ENCODE measurements at regions not wholly inside any gene's neighbourhood (a gene's known extent, or its start where the extent isn't known, plus 50 kb on each side); places are given as distances from the start of the nearest gene placed in this dataset.

DNA sequence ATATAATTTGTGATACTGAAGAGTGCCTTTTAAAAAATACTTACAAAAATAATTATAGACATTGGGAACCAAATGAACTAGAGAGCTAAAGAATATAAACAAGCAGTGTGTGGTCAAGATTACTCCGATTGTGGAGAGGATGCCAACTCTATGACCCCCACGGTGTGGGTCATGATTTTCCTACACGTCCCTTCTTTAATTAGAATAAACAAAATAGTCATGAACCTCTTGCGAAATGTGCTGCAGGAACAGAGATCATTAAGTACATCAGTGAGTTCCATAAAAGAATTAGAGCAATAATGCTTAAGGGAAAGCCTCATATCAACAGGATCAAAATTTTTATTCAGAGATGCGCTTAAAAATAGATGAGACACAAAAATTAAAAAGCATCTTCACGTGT lies 476.6 kb upstream of the ROBO1 start:
- DNase-seq (ENCODE audit: missing footprints) (no peak), ATAC-seq (no peak)
- intact Hi-C loops (cut with DNase I): no loop called here

DNA sequence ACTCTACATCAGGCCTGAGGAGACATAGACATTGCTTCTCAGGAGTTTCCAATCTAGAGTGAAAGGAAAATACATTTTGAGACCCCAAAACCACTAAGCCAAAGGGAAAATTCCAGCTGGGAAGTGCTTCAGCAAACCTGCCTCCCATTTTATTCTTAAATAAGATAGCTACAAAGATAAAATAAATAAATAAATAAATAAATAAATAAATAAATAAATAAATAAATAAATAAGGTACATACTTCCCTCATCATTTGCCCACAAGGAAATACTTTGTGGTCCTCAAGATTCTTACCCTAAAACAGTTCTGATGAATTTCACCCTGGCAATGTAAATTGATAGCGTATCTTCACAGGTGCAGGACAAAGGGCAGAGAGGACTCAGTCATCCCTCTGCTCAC lies 474.0 kb upstream of the ROBO1 start:
- no peak for ATAC-seq
- no peak for DNase-seq (ENCODE audit: missing footprints)
- intact Hi-C loops (cut with DNase I): no loop called here

DNA sequence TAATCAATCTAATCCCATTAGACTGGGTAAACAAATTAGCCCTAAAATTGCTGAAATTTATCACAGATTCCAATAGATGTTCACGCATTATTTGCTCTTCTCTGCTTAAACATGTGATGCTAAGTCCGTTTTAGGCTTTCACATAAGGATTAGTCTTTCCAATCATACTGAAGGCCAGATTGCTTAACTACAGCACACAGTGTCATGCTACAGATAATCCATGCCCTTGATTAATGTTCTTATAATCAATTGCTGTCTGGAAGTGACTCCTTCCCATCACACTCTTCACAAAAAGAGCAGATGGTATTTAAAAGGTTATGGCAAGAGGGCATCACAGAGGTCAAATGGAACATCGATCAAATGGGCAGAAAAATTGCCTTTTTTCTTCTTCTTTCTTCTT lies 471.5 kb upstream of the ROBO1 start:
- ATAC-seq (no peak), DNase-seq (ENCODE audit: missing footprints) (no peak)
- intact Hi-C loops (cut with DNase I): no loop called here

DNA sequence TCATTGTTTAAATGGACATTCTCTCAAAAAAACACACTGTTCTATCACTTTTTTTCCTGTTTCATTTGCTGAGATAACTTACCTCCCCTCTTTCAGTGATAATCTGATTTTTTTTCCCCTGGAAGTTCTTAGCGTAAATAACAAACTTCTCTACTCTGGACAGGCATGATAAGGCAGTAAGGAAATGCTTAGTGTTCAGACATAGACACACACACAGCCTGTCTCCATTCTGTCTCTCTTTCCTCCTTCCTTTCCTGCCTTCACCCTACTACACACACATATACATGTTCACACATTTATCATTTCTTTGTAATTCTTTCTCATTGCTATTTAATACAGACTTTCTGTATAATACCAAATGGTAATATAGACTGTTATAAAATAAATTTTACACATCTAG lies 470.8 kb upstream of the ROBO1 start:
- DNase-seq (ENCODE audit: missing footprints) (no peak), ATAC-seq (no peak)
- intact Hi-C loops (cut with DNase I): no loop called here

DNA sequence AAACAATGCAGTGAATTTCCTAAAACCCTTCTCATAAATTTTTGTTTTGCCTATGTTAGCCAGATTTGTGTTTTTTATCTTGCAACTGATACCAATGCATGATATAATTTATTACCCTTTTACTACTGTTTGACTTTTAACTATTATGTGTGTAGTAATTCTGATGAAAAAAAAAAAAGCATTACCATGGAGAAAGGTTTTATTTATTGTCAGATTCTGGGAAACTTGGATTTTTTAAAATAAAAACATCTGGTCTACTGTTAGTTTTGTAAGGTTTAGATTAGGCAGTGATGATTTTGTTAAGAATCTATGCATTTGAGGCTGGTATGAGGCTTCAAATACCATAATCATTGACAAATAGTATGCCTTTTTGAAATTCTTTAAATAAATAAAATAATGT lies 470.4 kb upstream of the ROBO1 start:
- ATAC-seq: no peak
- intact Hi-C loops (cut with DNase I): no loop called here
- no peak for DNase-seq (ENCODE audit: missing footprints)

DNA sequence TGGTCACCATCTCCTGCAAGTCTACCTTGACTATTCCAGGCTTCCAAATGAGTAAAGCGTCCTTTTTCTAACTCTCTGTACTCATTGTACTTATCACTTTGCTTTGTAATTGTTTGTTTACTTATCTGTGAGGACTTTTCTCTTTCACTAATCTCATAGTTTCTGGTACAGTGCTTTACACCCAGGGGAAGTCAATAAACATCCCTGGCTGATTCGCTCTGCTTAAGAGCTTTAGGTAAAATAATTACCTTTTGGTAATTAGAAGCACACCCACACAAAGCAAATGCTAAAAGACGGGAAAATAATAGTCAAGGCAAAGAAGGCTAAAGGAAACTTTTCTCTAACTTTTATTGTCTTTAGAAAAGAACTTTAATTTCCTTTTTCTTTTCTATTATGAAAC lies 466.9 kb upstream of the ROBO1 start:
- DNase-seq (ENCODE audit: missing footprints) (no peak), ATAC-seq (no peak)
- intact Hi-C loops (cut with DNase I): no loop called here

DNA sequence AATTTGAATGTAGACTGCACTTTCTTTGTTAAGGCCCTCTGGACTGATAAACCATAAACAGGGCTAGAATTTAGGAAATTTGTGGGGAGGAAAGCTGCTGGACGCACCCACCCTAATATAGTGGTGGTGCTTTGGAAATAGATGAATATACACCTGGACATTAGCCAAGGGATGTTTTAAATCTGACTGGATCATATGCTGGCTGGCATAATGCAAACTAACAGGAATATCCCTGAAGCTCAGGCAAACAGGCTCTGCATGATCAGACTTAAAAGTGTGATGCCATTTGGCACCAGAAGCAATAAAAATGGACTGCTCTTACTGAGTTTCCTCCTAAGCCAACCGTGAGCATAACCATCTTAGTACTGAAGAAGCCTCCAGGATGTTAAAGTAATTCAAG lies 465.8 kb upstream of the ROBO1 start:
- ATAC-seq (no peak), DNase-seq (ENCODE audit: missing footprints) (no peak)
- intact Hi-C loops (cut with DNase I): no loop called here

DNA sequence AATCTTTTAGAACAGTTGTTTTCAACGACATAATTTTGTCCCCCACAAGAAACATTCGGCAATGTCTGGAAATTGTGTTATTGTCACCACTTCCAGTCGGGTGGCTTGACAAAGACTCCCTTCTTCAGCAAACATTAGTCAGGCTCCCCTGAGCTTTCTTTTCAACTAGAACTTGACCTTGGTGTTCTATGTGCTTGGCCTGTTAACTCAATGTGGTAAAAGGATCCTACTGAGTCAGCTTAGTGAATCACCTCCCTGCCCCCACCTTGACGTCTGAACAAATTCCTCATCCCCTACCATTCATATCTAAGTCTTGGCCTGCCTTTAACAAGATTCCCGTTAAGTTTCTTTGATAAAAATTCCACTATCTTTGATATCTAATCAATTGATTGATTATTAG lies 465.0 kb upstream of the ROBO1 start:
- intact Hi-C loops (cut with DNase I): no loop called here
- ATAC-seq (no peak), DNase-seq (ENCODE audit: missing footprints) (no peak)

DNA sequence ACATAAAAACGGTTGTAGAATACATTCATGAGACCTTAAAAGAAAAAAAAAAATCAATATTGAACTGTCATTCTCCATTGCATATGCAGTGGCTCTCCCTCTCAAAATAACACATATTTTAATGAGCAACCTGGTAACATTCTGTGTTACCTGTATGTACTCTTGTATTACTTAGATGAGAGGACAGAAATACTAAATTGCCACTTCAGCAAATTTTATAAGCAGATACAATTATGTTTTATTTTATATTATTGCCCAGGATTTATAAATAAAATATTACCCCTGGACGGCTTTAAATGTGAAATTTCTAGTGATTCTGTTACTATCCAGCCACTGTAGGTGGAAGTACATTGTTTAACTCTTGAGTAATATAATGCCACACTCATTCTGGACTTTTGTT lies 463.2 kb upstream of the ROBO1 start:
- DNase-seq (ENCODE audit: missing footprints) (no peak), ATAC-seq (no peak)

DNA sequence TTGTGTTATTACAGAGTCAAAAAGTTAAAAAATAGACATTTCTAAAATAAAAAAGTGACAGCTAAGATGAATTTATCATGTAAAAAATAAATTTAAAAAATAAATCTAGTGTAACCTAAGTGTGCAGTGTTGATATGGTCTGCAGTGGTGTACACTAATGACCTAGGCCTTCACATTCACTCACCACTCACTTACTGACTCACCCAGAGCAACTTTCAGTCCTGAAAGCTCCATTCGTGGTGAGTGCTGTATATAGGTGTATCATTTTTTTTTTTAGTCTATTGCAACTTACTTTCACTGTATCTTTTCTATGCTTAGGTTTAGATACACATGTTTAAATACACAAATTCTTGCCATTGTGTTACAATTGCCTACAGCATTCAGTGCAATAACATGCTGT lies 459.4 kb upstream of the ROBO1 start:
- DNase-seq (ENCODE audit: missing footprints): no peak
- intact Hi-C loops (cut with DNase I): no loop called here

More for the DNA sequence above, 463.2 kb upstream of the ROBO1 start:
- intact Hi-C loops (cut with DNase I): no loop called here

DNA sequence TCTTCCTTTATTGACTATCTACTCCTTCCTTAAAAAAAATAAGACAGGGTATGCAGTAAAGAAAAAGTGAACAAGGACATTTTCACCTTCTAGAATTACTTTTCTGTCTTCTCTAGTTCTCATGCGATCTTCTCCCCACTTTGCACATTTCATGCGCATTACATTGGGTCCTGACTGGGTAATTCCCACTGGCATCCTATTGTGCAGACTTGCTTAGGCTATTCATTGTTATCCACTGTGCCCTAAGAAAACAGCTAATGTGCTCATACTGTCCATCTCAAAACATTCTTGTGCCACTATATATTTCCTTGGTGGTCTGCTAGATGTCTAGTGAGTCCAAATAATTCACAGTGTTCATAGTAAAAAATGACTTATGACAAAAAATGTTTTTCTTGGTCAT lies 447.4 kb upstream of the ROBO1 start:
- ATAC-seq: no peak
- DNase-seq (ENCODE audit: missing footprints): no peak
- intact Hi-C loops (cut with DNase I): no loop called here

More for the DNA sequence above, 459.4 kb upstream of the ROBO1 start:
- no peak for ATAC-seq

DNA sequence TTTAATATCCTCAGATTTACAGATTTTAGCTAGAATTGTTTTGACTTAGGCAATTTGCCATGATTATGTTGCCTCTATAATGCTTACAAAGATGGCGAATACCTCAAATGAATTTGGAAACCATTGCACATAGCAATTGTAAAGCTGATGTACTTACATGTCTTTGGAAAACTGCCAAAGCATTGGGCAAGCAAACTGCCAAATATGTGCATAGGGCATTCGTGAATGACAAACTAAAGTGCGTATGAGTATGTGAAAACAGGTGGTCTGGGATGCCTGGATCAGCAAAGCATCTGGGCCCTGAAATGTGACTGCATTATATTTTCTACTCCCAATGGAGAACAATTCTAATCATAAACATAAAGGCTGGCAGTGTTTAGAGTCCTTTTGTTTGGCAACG lies 445.3 kb upstream of the ROBO1 start:
- ATAC-seq: no peak
- intact Hi-C loops (cut with DNase I): no loop called here
- no peak for DNase-seq (ENCODE audit: missing footprints)

DNA sequence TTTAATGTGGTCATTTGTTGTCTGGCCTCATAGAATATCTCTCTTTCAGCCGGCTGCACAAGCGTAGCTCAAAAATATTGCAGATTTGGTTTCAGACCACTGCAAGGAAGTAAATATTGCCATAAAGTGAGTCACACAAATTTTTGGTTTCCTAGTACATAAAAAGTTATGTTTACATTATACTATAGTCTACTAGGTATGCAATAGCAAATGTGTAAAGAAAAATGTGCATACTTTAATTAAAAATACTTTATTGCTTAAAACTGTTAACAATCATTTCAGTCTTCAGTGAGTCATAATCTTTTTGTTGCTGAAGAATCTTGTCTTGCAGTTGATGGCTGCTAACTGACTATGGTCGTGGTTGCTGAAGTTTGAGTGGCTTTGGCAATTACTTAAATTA lies 425.1 kb upstream of the ROBO1 start:
- intact Hi-C loops (cut with DNase I): no loop called here

DNA sequence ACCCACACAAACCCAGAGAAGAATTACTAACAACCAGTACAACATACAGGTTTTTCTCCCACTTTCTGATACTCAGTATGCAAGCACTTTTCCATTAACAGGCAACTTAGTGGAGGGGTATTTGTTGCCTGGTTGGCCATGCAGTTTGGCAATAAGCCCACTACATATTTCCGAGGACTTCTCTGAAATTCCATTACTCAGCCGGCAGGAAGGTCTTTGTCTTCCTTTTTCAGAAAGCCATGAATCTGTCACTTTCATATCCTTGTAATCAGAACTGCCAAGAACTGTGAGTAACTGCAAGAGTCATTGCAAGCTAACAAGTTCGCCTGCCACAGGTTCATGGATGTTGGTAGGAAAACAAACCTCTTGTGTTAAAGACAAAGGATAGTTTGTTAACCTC lies 422.3 kb upstream of the ROBO1 start:
- DNase-seq (ENCODE audit: missing footprints) (no peak), ATAC-seq (no peak)
- intact Hi-C loops (cut with DNase I): no loop called here

More for the DNA sequence above, 425.1 kb upstream of the ROBO1 start:
- DNase-seq (ENCODE audit: missing footprints): no peak
- ATAC-seq: no peak

DNA sequence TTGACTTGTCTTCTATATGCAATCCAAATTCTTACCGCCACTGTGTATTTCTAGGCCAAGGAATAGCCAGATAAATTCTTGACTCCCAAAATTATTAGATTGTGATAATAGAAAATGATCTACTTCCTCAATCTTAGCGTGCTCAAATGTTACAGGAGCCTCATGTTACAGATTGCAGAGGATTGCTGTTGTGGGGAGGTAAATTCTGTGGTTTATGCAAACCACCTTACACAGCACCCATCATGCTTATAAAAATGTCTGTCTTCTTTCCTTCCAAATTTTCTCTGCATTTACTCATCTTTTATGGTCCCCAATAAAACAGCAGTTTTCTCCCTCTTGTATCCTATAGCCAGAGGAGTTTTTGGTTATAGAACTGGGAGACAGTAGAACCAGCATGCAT lies 420.2 kb upstream of the ROBO1 start:
- ATAC-seq (no peak), DNase-seq (ENCODE audit: missing footprints) (no peak)
- intact Hi-C loops (cut with DNase I): no loop called here

DNA sequence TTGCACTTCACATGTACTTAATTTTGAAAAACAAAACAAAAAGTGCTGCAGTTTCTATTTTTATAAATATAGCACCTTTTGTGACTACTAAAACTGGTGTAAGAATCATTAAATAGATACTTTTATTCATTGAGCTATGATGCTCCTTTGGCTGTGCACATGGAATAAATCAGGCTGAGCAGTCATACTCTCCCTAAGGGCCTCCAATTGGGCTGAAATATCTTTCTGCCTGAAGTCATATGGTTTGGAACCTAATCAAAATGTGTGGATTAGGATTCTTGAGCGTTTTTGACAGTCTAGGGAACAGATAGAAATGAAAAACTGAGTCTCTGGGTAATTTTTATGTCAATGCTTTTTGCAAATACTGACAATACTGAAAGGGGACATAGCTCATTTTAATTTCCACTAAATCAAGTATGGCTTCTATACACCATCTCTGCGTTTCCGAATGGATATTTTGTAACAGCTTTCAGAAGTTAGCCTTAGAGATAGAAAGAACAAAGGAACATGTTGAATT lies 392.2 kb upstream of the ROBO1 start:
- ATAC-seq: no peak
- intact Hi-C loops (cut with DNase I): no loop called here

DNA sequence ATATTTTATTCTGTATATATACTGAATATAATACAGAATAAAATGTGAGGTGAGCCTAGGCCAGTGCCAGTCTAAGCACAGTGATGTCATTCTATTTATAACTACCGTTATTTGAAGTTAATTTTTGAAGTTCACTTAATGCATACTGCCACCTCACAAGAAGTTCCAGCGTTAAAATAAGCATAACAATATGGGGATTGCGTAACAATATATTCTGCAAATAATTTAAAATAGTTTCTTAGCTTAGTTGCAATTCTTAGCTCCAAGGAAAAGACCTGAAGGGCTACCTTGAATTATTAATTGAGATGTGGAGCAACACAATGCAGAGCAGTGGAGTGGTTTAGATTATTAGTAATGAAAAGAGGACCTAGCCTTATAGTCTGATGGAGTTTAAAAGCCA lies 390.5 kb upstream of the ROBO1 start:
- no peak for DNase-seq (ENCODE audit: missing footprints)
- ATAC-seq: no peak
- intact Hi-C loops (cut with DNase I): no loop called here

More for the DNA sequence above, 392.2 kb upstream of the ROBO1 start:
- no peak for DNase-seq (ENCODE audit: missing footprints)

DNA sequence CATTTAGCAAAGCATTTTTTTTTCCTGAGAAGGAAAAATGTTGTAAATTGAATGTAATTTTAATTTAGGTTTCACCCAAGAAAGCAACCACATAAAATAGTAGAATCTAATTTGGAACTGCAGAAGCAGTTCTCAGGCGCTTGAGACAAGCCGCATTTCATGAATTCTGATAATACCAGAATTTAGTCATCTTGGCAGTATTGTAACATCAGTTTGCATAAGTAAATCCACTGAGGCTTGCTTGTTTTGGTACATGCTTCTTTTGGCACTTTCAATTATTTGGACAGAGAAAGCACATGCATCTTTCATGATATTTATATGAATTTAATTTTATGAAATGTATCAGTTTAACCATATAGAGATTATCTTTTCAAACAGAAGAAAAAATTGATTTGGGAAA lies 389.7 kb upstream of the ROBO1 start:
- ATAC-seq (no peak), DNase-seq (ENCODE audit: missing footprints) (no peak)
- intact Hi-C loops (cut with DNase I): no loop called here

DNA sequence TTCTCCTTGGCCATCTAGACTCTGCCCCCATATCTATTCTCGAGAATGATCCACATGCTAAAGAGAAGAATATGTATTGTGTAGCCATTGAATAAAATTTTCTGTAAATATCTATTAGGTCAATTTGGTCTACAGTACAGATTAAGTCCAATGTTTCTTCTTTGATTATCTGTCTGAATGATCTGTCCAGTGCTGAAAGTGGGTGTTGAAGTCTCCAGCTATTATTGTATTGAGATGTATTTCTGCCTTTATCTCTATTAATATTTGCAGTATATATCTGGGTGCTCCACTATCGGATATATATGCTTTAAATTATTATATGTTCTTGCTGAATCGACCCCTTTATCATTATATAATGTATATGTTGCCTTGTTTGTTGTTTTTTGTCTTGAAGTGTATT lies 384.9 kb upstream of the ROBO1 start:
- DNase-seq (ENCODE audit: missing footprints): no peak
- intact Hi-C loops (cut with DNase I): no loop called here
- ATAC-seq: no peak

DNA sequence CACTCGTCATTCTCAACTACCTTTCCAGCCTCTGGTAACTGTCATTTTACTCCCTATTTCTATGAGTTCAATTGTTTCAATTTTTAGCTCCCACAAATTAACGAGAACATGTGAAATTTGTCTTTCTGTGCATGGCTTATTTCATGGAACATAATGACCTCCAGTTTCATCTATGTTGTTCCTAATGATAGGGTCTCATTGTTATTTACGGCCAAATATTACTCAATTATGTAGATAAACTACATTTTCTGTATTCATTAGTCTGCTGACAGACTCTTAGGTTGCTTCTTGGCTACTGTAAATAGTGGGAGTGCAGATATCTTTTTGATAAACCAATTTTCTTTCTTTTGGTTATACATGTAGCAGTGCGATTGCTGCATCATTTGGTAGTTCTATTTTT lies 374.9 kb upstream of the ROBO1 start:
- DNase-seq (ENCODE audit: missing footprints): no peak
- intact Hi-C loops (cut with DNase I): no loop called here
- ATAC-seq: no peak

DNA sequence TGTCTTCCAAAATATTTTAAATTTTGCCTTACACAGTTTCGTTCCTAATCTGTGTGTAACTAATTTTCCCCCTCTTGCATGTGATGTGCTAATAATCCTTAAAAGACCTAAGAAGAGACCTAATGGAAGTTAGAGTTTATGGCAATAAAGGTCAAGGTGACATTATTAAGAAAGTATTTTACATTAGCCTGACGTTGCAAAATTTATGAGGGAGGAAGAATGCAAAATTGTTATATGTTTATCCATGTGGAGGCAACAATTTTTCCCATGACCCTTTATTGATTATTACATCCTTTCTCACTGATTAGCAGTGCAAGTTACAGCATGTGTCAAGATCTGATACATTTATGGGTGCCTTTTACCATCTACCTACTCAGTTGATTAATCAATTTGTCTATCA lies 373.8 kb upstream of the ROBO1 start:
- intact Hi-C loops (cut with DNase I): no loop called here
- ATAC-seq: no peak

DNA sequence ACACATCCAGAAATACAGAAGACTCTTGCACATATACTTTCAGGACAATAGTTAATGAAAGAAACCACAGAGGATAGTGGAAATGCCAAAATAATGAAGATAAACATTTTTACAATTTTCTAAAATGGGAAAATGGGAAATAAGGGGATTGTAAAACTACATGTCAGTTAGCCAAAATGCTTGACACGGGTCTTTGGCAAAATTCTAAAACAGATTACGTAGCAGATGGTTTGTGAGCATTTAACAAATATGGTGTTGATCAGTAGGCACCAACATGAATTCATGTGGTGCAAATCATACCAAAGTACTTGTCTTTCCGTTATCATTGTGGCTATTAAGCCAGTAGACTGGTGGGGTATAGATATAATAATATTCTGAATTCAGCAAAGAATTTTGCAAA lies 348.5 kb upstream of the ROBO1 start:
- ATAC-seq: no peak
- no peak for DNase-seq (ENCODE audit: missing footprints)
- intact Hi-C loops (cut with DNase I): no loop called here

More for the DNA sequence above, 373.8 kb upstream of the ROBO1 start:
- DNase-seq (ENCODE audit: missing footprints): no peak
